GM19351 (cell line): ENCODE measurements at regions not wholly inside any gene's neighbourhood (a gene's known extent, or its start where the extent isn't known, plus 50 kb on each side); places are given as distances from the start of the nearest gene placed in this dataset.
"Not testable (repeated sequence)": the region's sequence is repeated elsewhere in the genome, so short reads cannot be mapped to it uniquely, and the experiment has no call there.

Experiments used
- ATAC-seq: cut with Tn5 transposase; IDR thresholded peaks from one replicate; pipeline ENCODE4 v1.9.1; 2021; ENCODE audit warnings: mild to moderate bottlenecking, moderate library complexity; ENCODE audit not compliant: unreplicated experiment

DNA sequence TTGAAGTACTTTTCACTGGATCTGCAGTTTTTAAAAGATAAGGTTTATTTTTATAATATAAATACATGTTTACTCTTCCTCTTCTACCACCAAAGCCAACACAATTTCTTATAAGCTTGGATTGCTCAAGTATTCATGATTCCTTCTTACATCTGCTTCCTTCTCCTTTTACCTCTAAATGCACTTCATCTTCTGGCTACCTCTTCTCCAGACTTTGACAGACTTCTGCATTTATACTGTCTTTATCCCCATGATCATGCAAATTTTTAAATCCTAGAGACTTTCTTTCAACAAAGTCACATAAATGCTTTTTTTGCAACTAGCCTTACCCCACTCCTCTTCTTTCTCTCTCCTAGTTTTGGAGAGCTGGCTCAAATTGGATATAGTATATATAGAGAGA, 142.9 kb downstream of the TFAP2B start:
- ATAC-seq = no peak

DNA sequence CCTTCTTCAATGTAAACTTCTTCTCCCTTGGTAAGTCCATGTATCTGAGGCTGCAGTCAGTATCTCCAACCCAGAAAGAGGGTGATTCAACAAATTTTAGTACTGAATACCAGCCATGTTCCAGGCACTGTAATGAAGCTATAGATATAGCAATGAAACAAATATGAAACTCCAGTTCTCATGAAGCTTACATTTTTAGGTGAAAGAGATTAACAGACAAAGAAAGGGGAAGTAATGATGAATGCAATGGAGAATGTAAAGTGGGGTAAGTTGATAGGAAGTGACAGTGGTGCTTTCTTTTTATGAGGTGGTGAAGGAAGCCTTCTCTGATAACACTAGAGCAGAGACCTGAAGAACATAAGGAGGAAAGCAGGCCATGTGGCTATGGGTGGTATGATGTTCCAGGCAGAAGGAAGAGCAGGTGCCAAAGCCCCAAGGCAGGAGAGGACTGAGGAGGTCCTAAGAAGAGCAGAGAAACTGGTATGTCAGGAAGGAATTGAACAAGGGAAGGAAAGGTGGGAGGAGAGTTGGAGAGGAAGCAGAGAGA, 143.6 kb downstream of the TFAP2B start:
- ATAC-seq = peak; percentile 27

DNA sequence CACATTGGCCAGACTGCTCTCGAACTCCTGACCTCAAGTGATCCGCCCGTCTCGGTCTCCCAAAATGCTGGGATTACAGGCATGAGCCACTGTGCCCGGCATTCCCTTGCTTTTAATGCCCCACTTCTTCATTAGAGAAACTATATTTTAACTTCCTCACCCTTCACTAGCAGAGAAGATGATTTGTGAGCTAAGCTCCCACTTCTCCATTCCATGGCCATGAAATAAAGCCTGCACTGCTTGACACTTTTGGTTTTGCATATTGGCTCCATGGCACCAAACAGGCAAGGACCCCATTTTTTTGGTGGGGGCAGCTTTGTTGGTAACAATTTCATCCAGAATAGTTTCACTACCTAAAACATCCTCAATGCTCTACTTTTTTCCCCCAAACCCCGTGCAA, 145.3 kb downstream of the TFAP2B start:
- ATAC-seq = no peak

DNA sequence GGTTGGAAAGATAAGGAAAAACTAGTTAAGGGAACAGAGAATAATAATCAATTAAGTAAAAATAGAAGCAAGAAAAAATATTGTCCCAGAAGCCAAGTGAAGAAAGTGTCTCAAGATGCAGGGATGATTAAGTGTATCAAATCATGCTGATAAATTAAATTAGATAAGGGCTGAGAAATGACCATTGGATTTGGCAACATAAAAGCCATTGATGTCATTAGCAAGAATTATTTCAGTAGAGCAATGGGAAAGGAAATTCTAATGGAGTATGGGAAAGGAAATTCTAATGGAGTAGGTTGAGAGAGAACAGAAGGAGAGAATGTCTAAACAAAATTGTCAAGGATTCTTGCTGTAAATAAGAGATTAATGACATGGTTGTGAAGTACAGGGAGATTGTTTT, 146.8 kb downstream of the TFAP2B start:
- no peak for ATAC-seq

DNA sequence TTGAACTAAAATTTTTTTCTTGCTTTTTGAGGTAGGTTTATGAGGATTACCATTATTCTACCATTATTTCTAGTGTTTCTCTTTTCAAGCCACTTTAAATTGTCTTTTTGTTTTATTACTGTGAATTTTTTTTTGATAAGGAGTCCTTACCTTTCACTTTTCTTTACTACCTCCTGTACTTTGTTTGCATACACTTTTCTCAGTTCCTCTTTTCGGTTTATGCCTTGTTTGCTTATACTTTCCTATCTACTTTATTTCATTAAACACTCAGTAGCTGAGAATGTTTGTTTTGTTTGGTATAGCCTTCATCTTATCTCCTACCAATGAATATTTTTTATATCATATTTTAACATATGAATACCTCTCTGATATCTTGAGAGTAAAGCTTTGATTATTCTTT, 147.9 kb downstream of the TFAP2B start:
- ATAC-seq = peak; percentile 95

DNA sequence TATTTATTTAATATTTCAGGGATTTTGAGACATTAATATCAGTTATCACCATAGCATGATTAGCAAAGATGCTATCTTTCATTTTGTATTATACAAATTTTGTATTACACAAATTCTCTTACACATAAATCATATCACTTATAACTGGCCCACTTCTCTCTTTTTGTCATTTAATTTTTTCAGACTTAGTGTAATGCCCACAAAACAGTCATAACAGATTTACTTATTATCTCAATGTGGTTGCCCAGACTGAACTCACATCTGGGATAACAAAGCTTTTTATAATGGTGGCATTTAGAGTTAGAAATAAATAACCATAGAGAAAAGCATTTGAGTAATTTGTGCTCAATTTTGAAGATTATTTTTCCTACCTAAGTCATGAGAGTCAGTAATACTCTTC, 148.3 kb downstream of the TFAP2B start:
- peak; percentile 49 for ATAC-seq

DNA sequence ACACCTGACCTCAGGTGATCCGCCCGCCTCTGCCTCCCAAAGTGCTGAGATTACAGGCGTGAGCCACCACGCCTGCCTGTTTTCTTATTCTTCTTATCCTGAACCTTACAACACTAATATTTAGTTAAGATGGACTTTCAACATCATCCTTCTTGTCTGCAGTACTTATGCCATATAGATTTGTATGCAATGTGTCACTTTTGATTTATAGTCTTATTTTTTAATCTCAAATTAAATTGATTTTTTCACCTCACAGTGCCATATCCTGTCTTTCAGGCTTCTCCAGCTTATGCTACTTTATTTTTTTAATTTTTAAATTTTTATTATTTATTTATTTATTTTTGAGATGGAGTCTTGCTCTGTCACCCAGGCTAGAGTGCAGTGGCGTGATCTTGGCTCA, 149.6 kb downstream of the TFAP2B start:
- not testable (repeated sequence) for ATAC-seq

DNA sequence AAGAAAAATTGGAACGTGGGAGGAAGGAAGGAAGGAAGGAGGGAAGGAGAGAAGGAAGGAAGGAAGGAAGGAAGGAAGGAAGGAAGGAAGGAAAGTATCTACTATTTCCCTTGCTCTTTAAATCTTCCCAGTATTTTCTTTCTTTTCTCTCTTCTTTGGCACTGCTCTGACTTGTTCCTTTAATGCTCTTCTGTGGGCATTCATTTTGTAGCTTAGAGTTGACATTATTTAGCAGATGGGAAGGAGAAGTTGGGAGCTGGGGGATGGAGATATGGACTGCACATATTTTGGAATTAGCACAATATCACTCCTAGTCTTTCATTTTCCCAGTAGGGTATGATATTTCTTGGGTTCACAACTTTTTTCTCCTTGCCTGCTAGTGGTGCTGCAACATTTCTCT, 152.2 kb downstream of the TFAP2B start:
- ATAC-seq = no peak

DNA sequence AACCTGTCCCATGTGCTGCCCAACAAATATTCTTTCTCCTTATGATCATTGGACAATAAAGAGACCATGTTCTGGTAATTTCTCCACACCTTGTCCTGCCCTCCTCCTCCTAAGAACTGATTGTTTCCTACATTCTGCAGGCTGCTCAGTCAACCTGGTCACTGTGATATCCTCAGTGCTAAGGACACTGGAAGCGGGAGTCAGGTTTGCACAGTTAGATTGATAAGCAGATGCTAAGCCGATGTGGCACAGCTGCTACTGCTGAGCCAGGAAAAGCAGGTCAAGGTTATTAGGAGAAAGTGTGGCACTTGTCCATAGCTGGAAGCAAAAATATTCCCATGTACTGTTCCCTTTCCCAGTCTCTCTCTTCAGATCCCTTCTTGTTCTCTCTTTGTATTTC, 154.8 kb downstream of the TFAP2B start:
- ATAC-seq = no peak

DNA sequence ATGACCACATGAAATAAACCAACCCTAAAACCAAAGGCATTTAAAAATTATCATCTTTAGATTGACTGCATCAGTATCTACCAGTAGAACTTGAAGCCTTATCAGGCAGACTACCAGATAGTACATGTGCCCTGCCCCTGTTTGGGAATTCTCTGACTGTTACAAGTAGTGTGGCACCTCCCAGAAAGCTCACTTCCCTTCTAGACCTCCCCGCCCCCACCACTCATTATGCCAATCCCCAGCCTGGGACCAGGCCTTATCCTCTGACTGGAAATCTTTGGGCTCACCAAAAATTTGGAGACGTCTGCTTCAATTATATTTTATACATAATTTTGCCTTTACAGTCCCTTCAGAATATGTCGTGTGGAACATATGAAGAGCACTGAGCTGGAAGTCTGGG, 155.6 kb downstream of the TFAP2B start:
- ATAC-seq = no peak

DNA sequence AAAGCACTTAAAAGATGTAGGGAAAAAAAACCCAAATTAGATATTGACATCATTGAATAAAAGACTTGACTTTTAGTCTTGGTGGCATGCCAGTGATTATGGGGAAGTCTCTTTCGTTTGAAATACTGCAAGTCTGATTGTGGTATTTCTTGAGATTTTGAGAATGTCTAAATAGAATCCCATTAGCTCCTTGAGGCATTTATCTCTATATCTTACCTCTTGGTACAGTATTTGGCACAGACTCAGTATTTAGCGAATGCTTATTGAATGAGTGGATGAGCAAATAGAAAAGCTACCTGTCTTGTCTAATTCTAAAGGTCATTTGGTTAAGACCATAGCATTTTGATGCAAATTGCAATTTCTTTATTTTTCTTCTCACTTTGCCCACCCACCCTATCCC, 156.5 kb downstream of the TFAP2B start:
- no peak for ATAC-seq

DNA sequence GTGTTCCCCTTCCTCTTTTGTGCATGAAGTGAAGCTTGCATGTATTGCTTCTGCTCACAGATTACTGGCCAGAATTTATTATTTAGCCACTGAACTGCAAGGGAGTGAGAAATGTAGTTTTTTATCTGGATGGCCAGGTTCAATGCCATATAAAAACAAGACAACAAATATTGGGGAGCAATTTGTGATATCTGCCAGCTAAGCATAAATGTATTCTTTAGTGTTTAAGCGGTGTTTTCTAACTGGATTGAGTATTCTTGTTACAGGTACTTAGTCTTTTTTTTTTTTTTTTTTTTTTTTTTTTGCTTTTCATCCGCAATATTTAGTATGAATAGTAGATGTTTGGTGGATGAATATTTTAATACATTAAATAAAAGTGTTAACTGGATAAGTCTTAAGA, 158.2 kb downstream of the TFAP2B start:
- ATAC-seq = no peak

DNA sequence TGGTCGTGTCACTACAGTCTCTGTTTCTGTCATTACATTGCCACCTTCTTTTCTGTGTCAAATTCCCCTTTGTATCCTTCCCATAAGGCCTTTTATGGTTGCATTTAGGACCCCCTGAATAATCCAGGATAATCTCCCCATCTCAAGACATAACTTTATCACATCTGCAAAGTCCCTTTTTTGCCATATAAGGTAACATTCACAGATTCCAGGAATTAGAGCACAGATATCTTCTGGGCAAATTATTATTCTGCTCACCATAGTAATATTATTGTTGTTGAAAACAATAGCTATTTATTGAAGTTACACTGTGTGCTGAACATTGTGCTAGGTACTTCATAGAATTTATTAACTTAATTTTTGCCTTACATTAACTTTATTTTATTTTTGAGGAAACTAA, 159.1 kb downstream of the TFAP2B start:
- ATAC-seq = no peak

DNA sequence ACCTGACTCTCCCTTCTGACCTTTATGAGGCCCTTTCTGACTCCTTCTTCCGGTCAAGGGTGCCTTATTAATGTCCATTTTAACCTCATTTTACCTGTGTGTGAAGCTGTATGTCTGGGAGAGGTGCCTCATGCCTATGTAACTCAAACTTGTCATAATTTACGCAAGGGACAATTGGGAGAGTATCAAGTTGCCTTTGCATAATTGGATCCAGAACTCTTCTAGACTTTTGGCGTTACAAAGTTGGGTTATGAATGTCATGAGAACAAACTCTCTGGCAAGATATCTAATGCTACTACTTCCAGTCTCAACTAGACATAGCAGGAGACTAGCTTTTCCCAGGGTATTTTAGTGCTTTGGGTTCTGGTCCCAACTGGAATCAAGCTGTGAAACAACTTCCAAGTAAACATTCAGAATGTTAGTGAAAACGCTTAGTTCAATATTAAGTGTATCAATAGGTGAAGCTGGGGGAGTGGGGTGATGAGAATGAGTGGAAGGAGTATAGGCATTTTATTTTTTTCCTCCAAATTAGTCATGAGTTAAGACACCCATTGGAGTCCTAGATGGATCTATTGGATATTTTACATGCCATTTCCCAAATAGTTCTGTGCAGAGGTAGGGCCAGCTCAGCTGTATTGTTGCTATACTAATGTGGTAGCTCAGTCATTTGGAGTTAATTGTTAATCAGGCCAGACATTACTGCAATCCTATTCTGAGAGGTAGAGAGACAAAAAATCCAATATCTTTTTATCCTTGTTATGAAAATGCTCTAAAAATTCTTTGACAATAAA, 159.9 kb downstream of the TFAP2B start:
- no peak for ATAC-seq

DNA sequence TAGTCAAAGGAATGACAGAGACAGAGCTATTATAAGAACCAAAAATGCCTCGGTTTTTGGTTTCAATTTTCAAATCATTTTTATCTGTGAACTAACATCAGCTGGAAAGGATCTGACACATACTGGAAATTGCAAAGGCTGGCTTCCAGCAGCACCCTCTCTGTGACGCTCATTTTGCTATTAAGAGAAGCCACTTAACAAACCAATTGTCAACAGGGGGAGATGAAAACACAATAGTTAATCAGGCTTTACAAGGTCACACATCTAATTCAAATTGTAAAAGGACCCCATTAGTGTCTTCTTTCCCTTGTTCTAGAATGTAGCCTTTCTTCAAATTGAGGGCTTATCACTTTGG, 160.5 kb downstream of the TFAP2B start:
- ATAC-seq = no peak

DNA sequence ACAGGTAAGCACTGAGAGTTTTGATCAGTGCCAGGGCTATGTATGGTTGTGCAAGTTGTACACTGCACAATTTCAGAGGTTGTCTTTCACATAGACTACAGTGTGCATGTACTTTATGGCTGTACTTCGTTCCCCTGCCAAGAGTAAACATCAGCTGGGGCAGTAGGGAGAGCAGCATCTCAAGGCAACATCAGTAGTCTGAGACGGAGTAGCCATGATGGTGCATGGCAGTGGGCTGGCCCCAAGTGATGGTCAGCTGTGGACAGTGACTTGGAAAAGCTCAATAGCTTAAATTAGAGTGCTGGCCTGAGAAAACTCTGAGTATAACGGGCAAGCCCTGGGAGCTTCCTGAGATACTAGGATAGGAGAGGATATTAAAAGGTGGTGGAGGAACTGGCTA, 165.5 kb downstream of the TFAP2B start:
- no peak for ATAC-seq

DNA sequence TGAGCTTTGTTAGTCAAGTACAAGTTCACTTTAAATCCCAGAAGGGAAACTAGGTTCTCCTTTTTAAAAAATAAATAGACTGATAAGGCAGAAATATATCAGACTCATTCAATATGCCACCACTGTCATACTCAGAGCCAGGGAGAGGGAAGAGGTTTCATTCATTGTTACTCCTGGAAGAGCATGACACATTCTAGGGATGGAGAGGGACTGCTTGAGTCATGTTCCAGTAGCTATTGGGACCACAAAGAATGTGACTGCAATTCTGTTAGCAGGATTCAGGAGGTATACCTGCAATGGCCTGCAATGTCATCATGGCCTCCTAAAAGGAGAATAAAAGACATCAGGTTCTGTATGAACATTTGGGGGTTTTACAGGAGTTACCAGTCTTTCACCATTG, 167.6 kb downstream of the TFAP2B start:
- no peak for ATAC-seq

DNA sequence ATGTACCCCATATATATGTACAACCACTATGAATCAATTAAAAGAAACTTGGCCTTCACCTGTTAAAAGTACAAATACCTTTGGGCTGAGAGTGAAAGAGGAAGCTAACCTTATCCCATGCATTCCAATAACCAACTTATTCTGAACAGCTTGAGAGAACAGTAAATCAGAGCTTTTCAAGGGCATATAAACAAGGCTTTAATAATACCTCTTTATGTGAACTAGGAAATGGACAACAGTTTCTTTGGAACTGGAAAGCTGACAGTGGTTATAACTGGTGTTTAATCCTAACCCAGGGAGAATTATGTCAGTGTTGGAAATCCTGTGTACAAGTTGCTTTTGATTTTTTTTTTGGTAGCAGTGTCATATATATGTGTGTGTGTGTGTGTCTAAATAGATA, 170.5 kb downstream of the TFAP2B start:
- no peak for ATAC-seq

DNA sequence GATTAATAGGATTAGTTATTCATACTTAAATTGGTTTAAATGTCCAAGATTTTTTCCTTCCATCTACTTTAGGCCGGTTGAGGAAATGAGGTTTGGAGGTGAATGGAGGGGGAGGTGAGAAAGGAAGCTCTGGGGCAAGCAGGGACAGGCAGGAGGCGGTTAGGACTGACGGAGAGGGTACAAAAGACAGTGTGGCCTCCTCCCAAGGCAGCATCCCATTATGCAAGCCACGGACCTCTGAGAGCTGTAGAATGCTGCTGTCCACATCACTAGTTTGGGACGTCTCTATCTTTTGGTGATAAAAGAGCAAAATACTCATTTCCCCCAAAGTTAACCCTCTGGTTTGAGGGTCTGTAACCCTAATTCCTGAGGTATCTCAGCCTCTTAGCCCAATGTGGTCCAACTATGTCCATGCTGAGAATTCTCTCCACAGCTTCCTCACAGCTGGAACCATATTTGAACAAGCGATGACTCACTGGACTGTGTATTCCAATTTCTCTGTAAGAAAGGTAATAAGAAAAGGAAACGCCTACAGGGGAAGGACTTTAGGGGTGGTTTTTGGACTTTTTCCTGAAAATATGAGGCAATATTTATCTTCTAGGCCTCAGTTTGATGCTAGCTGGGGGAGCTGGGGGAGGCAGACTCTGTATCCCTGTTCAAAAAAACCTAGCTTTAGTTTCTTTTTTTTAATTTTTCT, 172.2 kb downstream of the TFAP2B start:
- ATAC-seq = no peak

DNA sequence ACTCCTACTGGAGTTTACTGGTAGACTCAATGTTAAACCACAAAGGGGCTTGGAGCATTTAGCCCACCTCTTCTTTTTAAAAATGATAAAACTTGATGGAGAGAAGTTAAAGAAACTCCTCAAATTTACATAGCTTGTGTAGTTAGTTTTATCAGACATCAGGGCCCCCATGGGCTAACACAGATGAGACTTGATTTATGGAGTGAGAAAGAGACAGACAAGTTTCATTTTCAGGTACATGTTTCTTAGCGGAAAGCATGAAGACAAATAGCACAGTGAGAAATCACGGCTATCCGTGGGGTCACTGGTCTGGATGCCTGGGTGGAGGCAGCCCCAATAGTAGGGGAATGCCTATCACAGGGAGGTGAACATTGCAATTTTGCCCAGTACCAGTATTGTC, 173.6 kb downstream of the TFAP2B start:
- no peak for ATAC-seq

DNA sequence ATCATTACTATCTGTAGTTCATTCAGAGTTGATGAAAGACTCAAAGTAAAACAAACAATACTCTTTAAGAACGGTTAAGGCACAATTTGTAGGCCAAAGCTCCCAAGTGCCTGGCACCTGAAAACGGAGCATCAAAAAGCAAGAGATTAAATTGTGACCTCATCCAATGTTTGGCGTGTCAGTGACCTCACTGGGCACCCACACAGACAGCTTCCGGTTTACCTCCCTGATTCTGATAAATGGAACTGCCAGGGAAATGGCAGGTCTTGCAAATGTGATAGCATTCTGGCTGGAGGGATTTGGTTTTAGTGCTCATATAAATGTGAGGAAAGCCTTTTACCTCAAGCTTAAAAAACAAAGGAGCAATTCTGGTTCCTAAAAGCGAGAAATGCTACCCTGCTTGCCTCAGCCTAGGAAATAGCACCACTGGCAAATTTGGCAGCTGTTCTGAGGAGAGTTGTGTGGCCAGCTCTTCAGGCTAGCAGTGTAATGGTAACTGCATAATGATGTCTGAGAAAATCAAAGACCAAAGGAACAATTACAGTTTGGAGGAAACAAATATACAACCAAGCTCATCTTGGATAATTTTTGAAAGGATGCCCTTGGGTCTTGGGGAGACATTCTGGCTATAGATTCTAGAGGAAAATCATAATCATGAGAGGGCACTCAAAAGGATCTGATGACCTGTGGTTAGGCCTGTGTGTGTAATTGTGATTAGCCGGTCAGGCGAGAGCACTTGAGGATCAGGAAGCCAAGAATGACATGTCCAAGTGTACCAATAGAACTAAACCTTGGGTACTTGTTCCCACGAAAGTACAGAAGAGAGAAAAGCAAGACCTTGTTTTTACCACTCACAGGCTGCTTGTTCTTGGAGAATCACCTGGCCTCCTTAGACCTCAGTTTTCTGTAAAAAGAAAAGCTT, 174.3 kb downstream of the TFAP2B start:
- no peak for ATAC-seq
